ENCODE measurements at regions not wholly inside any gene's neighbourhood (a gene's known extent, or its start where the extent isn't known, plus 50 kb on each side); places are given as distances from the start of the nearest gene placed in this dataset.

- intact Hi-C loops (cut with DNase I), result no loop called here
- no peak overlapping the region for H3K27ac ChIP-seq
- no peaks in the 10 kb centered on the region for H3K4me1 ChIP-seq (ENCODE audit: insufficient read depth)
- H3K9me3 ChIP-seq, result no peaks in the 10 kb centered on the region
- DNase-seq, result no peak
- H3K36me3 ChIP-seq, result no peaks in the 10 kb centered on the region
- H3K4me3 ChIP-seq, result no peak overlapping the region
- WGBS, 3 donors, result 54 to 65% (median 64%) methylated on average over 1 of the region's 1 CpG
- H3K27me3 ChIP-seq, result no peaks in the 10 kb centered on the region
- no peak for TF ChIP-seq EP300 (IDR thresholded peaks at IDR 0.05)
- TF ChIP-seq POLR2A (IDR thresholded peaks at IDR 0.05), result no peak
- TF ChIP-seq CTCF (IDR thresholded peaks at IDR 0.05), result no peak
Observed at GRCh38 chr4:19728773-19729172, 522.9 kb upstream of the SLIT2 start.

- H3K36me3 ChIP-seq, result no peaks in the 10 kb centered on the region
- no peak overlapping the region for H3K4me3 ChIP-seq
- H3K27me3 ChIP-seq, result no peaks in the 10 kb centered on the region
- no peak overlapping the region for H3K27ac ChIP-seq
- H3K9me3 ChIP-seq, result no peaks in the 10 kb centered on the region
- no peaks in the 10 kb centered on the region for H3K4me1 ChIP-seq (ENCODE audit: insufficient read depth)
- no peak for DNase-seq
- TF ChIP-seq EP300 (IDR thresholded peaks at IDR 0.05) (no peak), POLR2A (IDR thresholded peaks at IDR 0.05) (no peak), CTCF (IDR thresholded peaks at IDR 0.05) (no peak)
- intact Hi-C loops (cut with DNase I), result no loop called here
- 91 to 94% (median 92%) methylated on average over 8 of the region's 8 CpGs for WGBS, 3 donors
Observed at GRCh38 chr4:19727141-19727540, 524.6 kb upstream of the SLIT2 start.

GRCh38 chr4:19725130-19725529 lies 526.6 kb upstream of the SLIT2 start:
- no peaks in the 10 kb centered on the region for H3K27me3 ChIP-seq
- H3K9me3 ChIP-seq, result no peaks in the 10 kb centered on the region
- intact Hi-C loops (cut with DNase I), result no loop called here
- 92 to 94% (median 93%) methylated on average over 3 of the region's 3 CpGs for WGBS, 3 donors
- TF ChIP-seq CTCF (IDR thresholded peaks at IDR 0.05), result no peak
- no peak for TF ChIP-seq EP300 (IDR thresholded peaks at IDR 0.05)
- TF ChIP-seq POLR2A (IDR thresholded peaks at IDR 0.05), result no peak
- no peaks in the 10 kb centered on the region for H3K4me1 ChIP-seq (ENCODE audit: insufficient read depth)
- no peaks in the 10 kb centered on the region for H3K36me3 ChIP-seq
- H3K27ac ChIP-seq, result no peak overlapping the region
- no peak for DNase-seq
- no peak overlapping the region for H3K4me3 ChIP-seq

- intact Hi-C loops (cut with DNase I), result no loop called here
- H3K36me3 ChIP-seq, result no peaks in the 10 kb centered on the region
- H3K9me3 ChIP-seq, result no peaks in the 10 kb centered on the region
- no peaks in the 10 kb centered on the region for H3K27me3 ChIP-seq
- H3K4me3 ChIP-seq, result no peak overlapping the region
- no peak overlapping the region for H3K27ac ChIP-seq
- TF ChIP-seq POLR2A (IDR thresholded peaks at IDR 0.05) (no peak), CTCF (IDR thresholded peaks at IDR 0.05) (no peak), EP300 (IDR thresholded peaks at IDR 0.05) (no peak)
- WGBS, 3 donors, result 56 to 67% (median 59%) methylated on average over 1 of the region's 1 CpG
- DNase-seq, result no peak
- no peaks in the 10 kb centered on the region for H3K4me1 ChIP-seq (ENCODE audit: insufficient read depth)
Observed at GRCh38 chr4:19722404-19722803, 529.3 kb upstream of the SLIT2 start.

- intact Hi-C loops (cut with DNase I), result no loop called here
Observed at GRCh38 chr4:19721587-19721986, 530.1 kb upstream of the SLIT2 start.

More at GRCh38 chr4:19721587-19721986, 530.1 kb upstream of the SLIT2 start:
- Histone ChIP-seq H3K9me3 (no peaks in the 10 kb centered on the region), H3K4me3 (no peak overlapping the region), H3K4me1 (ENCODE audit: insufficient read depth) (no peaks in the 10 kb centered on the region), H3K27ac (no peak overlapping the region), H3K27me3 (no peaks in the 10 kb centered on the region), H3K36me3 (no peaks in the 10 kb centered on the region)
- no peak for DNase-seq
- TF ChIP-seq CTCF (IDR thresholded peaks at IDR 0.05), result no peak
- no peak for TF ChIP-seq POLR2A (IDR thresholded peaks at IDR 0.05)
- no peak for TF ChIP-seq EP300 (IDR thresholded peaks at IDR 0.05)
